ENCODE measurements at regions not wholly inside any gene's neighbourhood (a gene's known extent, or its start where the extent isn't known, plus 50 kb on each side); places are given as distances from the start of the nearest gene placed in this dataset.
A peak's percentile ranks its signal among the peaks of the same experiment; 100 is the strongest.

- ATAC-seq (no peak), DNase-seq (ENCODE audit: low spot score in 2 of 2) (no peak)
- Mint-ChIP-seq H3K36me3 (no peaks in the 10 kb centered on the region), H3K27ac (peak overlapping the region; percentile 18), H3K4me3 (no peak overlapping the region), H3K9me3 (no peaks in the 10 kb centered on the region), H3K4me1 (peaks cover 36% of the 10 kb centered on the region)
These were observed 104.5 kb upstream of the MKLN1 start for GRCh38 chr7:131223151-131223550.

- no peak for ATAC-seq
- no peaks in the 10 kb centered on the region for H3K9me3 Mint-ChIP-seq
- no peak overlapping the region for H3K4me3 Mint-ChIP-seq
- no peaks in the 10 kb centered on the region for H3K36me3 Mint-ChIP-seq
- peaks cover 26% of the 10 kb centered on the region for H3K4me1 Mint-ChIP-seq
- H3K27ac Mint-ChIP-seq: no peak overlapping the region
- DNase-seq (ENCODE audit: low spot score in 2 of 2): no peak
These were observed 102.7 kb upstream of the MKLN1 start for GRCh38 chr7:131224996-131225395.

GRCh38 chr7:131225619-131226513, 101.8 kb upstream of the MKLN1 start:
- no peaks in the 10 kb centered on the region for H3K36me3 Mint-ChIP-seq
- peaks cover 28% of the 10 kb centered on the region for H3K4me1 Mint-ChIP-seq
- H3K9me3 Mint-ChIP-seq: no peaks in the 10 kb centered on the region
- peak overlapping the region; percentile 84 for H3K27ac Mint-ChIP-seq
- ATAC-seq: no peak
- H3K4me3 Mint-ChIP-seq: no peak overlapping the region
- no peak for DNase-seq (ENCODE audit: low spot score in 2 of 2)

GRCh38 chr7:131226514-131226865, 101.2 kb upstream of the MKLN1 start:
- no peaks in the 10 kb centered on the region for H3K9me3 Mint-ChIP-seq
- peaks cover 4% of the 10 kb centered on the region for H3K36me3 Mint-ChIP-seq
- DNase-seq (ENCODE audit: low spot score in 2 of 2) (no peak), ATAC-seq (no peak)
- H3K4me3 Mint-ChIP-seq: no peak overlapping the region
- H3K4me1 Mint-ChIP-seq: peaks cover 34% of the 10 kb centered on the region
- H3K27ac Mint-ChIP-seq: peak overlapping the region; percentile 84

GRCh38 chr7:131231381-131232220, 96.1 kb upstream of the MKLN1 start:
- ATAC-seq (peak; percentile 92), DNase-seq (ENCODE audit: low spot score in 2 of 2) (peak; percentile 29 to 81)
- H3K9me3 Mint-ChIP-seq: peaks cover 2% of the 10 kb centered on the region
- peaks cover 64% of the 10 kb centered on the region for H3K4me1 Mint-ChIP-seq
- peak overlapping the region; percentile 90 for H3K27ac Mint-ChIP-seq
- H3K36me3 Mint-ChIP-seq: peaks cover 14% of the 10 kb centered on the region
- peak overlapping the region; percentile 57 for H3K4me3 Mint-ChIP-seq

- H3K27ac Mint-ChIP-seq: peak overlapping the region; percentile 90
- H3K4me1 Mint-ChIP-seq: peaks cover 65% of the 10 kb centered on the region
- no peak for DNase-seq (ENCODE audit: low spot score in 2 of 2)
- H3K36me3 Mint-ChIP-seq: peaks cover 14% of the 10 kb centered on the region
- H3K4me3 Mint-ChIP-seq: no peak overlapping the region
- H3K9me3 Mint-ChIP-seq: peaks cover 2% of the 10 kb centered on the region
- ATAC-seq: no peak
These were observed 94.9 kb upstream of the MKLN1 start for GRCh38 chr7:131232768-131233167.

GRCh38 chr7:131233193-131233592, 94.5 kb upstream of the MKLN1 start:
- H3K9me3 Mint-ChIP-seq: peaks cover 2% of the 10 kb centered on the region
- peaks cover 14% of the 10 kb centered on the region for H3K36me3 Mint-ChIP-seq
- H3K4me3 Mint-ChIP-seq: no peak overlapping the region
- no peak for DNase-seq (ENCODE audit: low spot score in 2 of 2)
- peaks cover 66% of the 10 kb centered on the region for H3K4me1 Mint-ChIP-seq
- no peak for ATAC-seq
- peak overlapping the region; percentile 90 for H3K27ac Mint-ChIP-seq

GRCh38 chr7:131234719-131235488, 92.8 kb upstream of the MKLN1 start:
- peak overlapping the region; percentile 99 for H3K27ac Mint-ChIP-seq
- H3K4me3 Mint-ChIP-seq: peak overlapping the region; percentile 64
- peaks cover 73% of the 10 kb centered on the region for H3K4me1 Mint-ChIP-seq
- DNase-seq (ENCODE audit: low spot score in 2 of 2) (no peak), ATAC-seq (no peak)
- peaks cover 14% of the 10 kb centered on the region for H3K36me3 Mint-ChIP-seq
- H3K9me3 Mint-ChIP-seq: peaks cover 2% of the 10 kb centered on the region

GRCh38 chr7:131235489-131236317, 92.0 kb upstream of the MKLN1 start:
- Mint-ChIP-seq H3K9me3 (peaks cover 2% of the 10 kb centered on the region), H3K27ac (peak overlapping the region; percentile 99), H3K36me3 (peaks cover 14% of the 10 kb centered on the region), H3K4me1 (peaks cover 70% of the 10 kb centered on the region), H3K4me3 (peak overlapping the region; percentile 64)
- DNase-seq (ENCODE audit: low spot score in 2 of 2) (peak; percentile 47 to 82), ATAC-seq (peak; percentile 88)

GRCh38 chr7:131236318-131236672, 91.4 kb upstream of the MKLN1 start:
- DNase-seq (ENCODE audit: low spot score in 2 of 2) (no peak), ATAC-seq (no peak)
- H3K4me3 Mint-ChIP-seq: peak overlapping the region; percentile 64
- peaks cover 64% of the 10 kb centered on the region for H3K4me1 Mint-ChIP-seq
- peaks cover 12% of the 10 kb centered on the region for H3K36me3 Mint-ChIP-seq
- H3K27ac Mint-ChIP-seq: peak overlapping the region; percentile 99
- peaks cover 2% of the 10 kb centered on the region for H3K9me3 Mint-ChIP-seq

- H3K9me3 Mint-ChIP-seq: peaks cover 2% of the 10 kb centered on the region
- peak overlapping the region; percentile 56 for H3K27ac Mint-ChIP-seq
- DNase-seq (ENCODE audit: low spot score in 2 of 2): no peak
These were observed 89.2 kb upstream of the MKLN1 start for GRCh38 chr7:131238347-131238931.

GRCh38 chr7:131241386-131241785, 86.3 kb upstream of the MKLN1 start:
- Mint-ChIP-seq H3K4me3 (no peak overlapping the region), H3K4me1 (peaks cover 25% of the 10 kb centered on the region), H3K27ac (no peak overlapping the region), H3K9me3 (no peaks in the 10 kb centered on the region), H3K36me3 (no peaks in the 10 kb centered on the region)
- DNase-seq (ENCODE audit: low spot score in 2 of 2): no peak
- no peak for ATAC-seq

More at GRCh38 chr7:131238347-131238931, 89.2 kb upstream of the MKLN1 start:
- Mint-ChIP-seq H3K4me3 (no peak overlapping the region), H3K4me1 (peaks cover 49% of the 10 kb centered on the region), H3K36me3 (peaks cover 6% of the 10 kb centered on the region)
- ATAC-seq: peak; percentile 77

- H3K36me3 Mint-ChIP-seq: no peaks in the 10 kb centered on the region
- no peak overlapping the region for H3K27ac Mint-ChIP-seq
- H3K4me1 Mint-ChIP-seq: peaks cover 17% of the 10 kb centered on the region
- ATAC-seq (no peak), DNase-seq (ENCODE audit: low spot score in 2 of 2) (no peak)
- no peak overlapping the region for H3K4me3 Mint-ChIP-seq
- H3K9me3 Mint-ChIP-seq: no peaks in the 10 kb centered on the region
These were observed 85.5 kb upstream of the MKLN1 start for GRCh38 chr7:131242123-131242650.
